ENCODE measurements at regions not wholly inside any gene's neighbourhood (a gene's known extent, or its start where the extent isn't known, plus 50 kb on each side); places are given as distances from the start of the nearest gene placed in this dataset.
"Not testable (repeated sequence)": the region's sequence is repeated elsewhere in the genome, so short reads cannot be mapped to it uniquely, and the experiment has no call there.

- TF ChIP-seq POLR2AphosphoS5 (IDR thresholded peaks at IDR 0.05; ENCODE audit: low read depth, low read length) (no peak), SIN3A (IDR thresholded peaks at IDR 0.05; ENCODE audit: borderline replicate concordance, insufficient read depth, low read depth, low read length) (no peak), CTCF (IDR thresholded peaks at IDR 0.05) (no peak), REST (IDR thresholded peaks at IDR 0.05; ENCODE audit: insufficient read depth in 1 of 2, low read depth in 2 of 2, low read length in 1 of 2) (no peak), TCF7L2 (IDR thresholded peaks at IDR 0.05; ENCODE audit: low read depth, low read length) (no peak)
- Histone ChIP-seq H3K4me1 (ENCODE audit: control insufficient read depth, insufficient read depth, low read length) (no peaks in the 10 kb centered on the region), H3K9me3 (ENCODE audit: control insufficient read depth, insufficient read depth, low read depth, low read length) (no peaks in the 10 kb centered on the region), H3K4me3 (ENCODE audit: low read depth in 2 of 2, low read length in 2 of 2) (no peak overlapping the region), H3K36me3 (ENCODE audit: control insufficient read depth, insufficient read depth, low read length) (no peaks in the 10 kb centered on the region), H3K27me3 (ENCODE audit: control insufficient read depth, insufficient read depth, low read length) (no peaks in the 10 kb centered on the region), H3K27ac (ENCODE audit: low read length) (no peak overlapping the region)
- no peak for DNase-seq (ENCODE audit: low read depth, low spot score)
- ChIA-PET POLR2A (no interaction called here), CTCF (no interaction called here)
- no peak for ATAC-seq
- BruUV-seq (replicated peaks): no TSS peak
- intact Hi-C loops (cut with micrococcal nuclease; ENCODE audit: unreplicated experiment) (no loop called here), in situ Hi-C loops (cut with HindIII; ENCODE audit: low pct_unique_long_range_greater_than_20kb, low sequenced_read_pairs) (no loop called here)
Measured at GRCh38 chr3:165938986-165939540, 101.8 kb upstream of the BCHE start.

- ATAC-seq; H3K4me3 ChIP-seq (ENCODE audit: low read depth in 2 of 2, low read length in 2 of 2); BruUV-seq (replicated peaks); H3K36me3 ChIP-seq (ENCODE audit: control insufficient read depth, insufficient read depth, low read length); H3K9me3 ChIP-seq (ENCODE audit: control insufficient read depth, insufficient read depth, low read depth, low read length); CTCF ChIA-PET; H3K27ac ChIP-seq (ENCODE audit: low read length); POLR2A ChIA-PET; intact Hi-C loops (cut with micrococcal nuclease; ENCODE audit: unreplicated experiment); H3K4me1 ChIP-seq (ENCODE audit: control insufficient read depth, insufficient read depth, low read length); in situ Hi-C loops (cut with HindIII; ENCODE audit: low pct_unique_long_range_greater_than_20kb, low sequenced_read_pairs); DNase-seq (ENCODE audit: low read depth, low spot score); H3K27me3 ChIP-seq (ENCODE audit: control insufficient read depth, insufficient read depth, low read length): not testable (repeated sequence)
Measured at GRCh38 chr3:165936081-165936480, 98.9 kb upstream of the BCHE start.

- BruUV-seq (replicated peaks); H3K27ac ChIP-seq (ENCODE audit: low read length); POLR2A ChIA-PET; H3K27me3 ChIP-seq (ENCODE audit: control insufficient read depth, insufficient read depth, low read length); CTCF ChIA-PET; ATAC-seq; H3K9me3 ChIP-seq (ENCODE audit: control insufficient read depth, insufficient read depth, low read depth, low read length); H3K4me1 ChIP-seq (ENCODE audit: control insufficient read depth, insufficient read depth, low read length); H3K36me3 ChIP-seq (ENCODE audit: control insufficient read depth, insufficient read depth, low read length); H3K4me3 ChIP-seq (ENCODE audit: low read depth in 2 of 2, low read length in 2 of 2); in situ Hi-C loops (cut with HindIII; ENCODE audit: low pct_unique_long_range_greater_than_20kb, low sequenced_read_pairs); intact Hi-C loops (cut with micrococcal nuclease; ENCODE audit: unreplicated experiment); DNase-seq (ENCODE audit: low read depth, low spot score): not testable (repeated sequence)
Measured at GRCh38 chr3:165924301-165924791, 87.1 kb upstream of the BCHE start.
